ENCODE measurements at regions not wholly inside any gene's neighbourhood (a gene's known extent, or its start where the extent isn't known, plus 50 kb on each side); places are given as distances from the start of the nearest gene placed in this dataset.

DNA sequence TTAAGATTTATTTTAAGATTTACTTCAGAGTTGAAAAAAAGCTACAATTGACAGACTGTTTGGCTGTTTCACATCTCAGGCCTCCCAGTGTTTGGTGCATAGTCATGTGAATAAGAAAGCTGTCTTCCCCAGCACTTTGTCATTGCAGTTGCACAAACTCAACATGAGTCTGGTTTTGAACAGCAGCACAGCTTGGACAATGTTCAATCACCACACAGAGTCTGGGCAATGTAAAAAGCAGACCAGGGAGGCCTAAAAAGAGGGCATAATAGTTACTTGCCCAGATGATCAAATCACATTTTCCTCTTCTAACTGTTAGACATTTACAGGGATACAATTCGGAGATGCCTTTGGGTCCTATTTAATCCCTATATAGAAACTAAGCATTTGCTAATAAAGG, 1055.0 kb downstream of the RPA4 start:
- Histone ChIP-seq H3K4me1 (ENCODE audit: insufficient read depth) (no peaks in the 10 kb centered on the region), H3K4me3 (no peak overlapping the region), H3K36me3 (ENCODE audit: low read depth) (no peaks in the 10 kb centered on the region), H3K9ac (no peak overlapping the region), H4K20me1 (ENCODE audit: insufficient read depth) (no peaks in the 10 kb centered on the region), H3K27me3 (replicated peaks; ENCODE audit: insufficient read depth) (no peaks in the 10 kb centered on the region), H2AFZ (no peak overlapping the region), H3F3A (ENCODE audit: insufficient read depth) (no peaks in the 10 kb centered on the region), H3K9me2 (ENCODE audit: insufficient read depth) (no peaks in the 10 kb centered on the region), H3K27ac (no peak overlapping the region), H3K4me2 (ENCODE audit: unreplicated experiment) (no peak overlapping the region), H3K79me2 (ENCODE audit: insufficient read depth) (no peaks in the 10 kb centered on the region), H3K9me3 (ENCODE audit: low read depth) (no peaks in the 10 kb centered on the region)
- WGBS, 2 experiments (ENCODE audit: low coverage in 1 of 2, low lambda C conversion rate in 2 of 2, missing lambda C conversion rate in 2 of 2) = 0 to 8% methylated on average over 1 of the region's 1 CpG
- TF ChIP-seq EZH2phosphoT487 (IDR thresholded peaks at IDR 0.05; ENCODE audit: insufficient read depth, low read depth) = no peak
- no peak for TF ChIP-seq EZH2 (IDR thresholded peaks at IDR 0.05; ENCODE audit: insufficient read depth, poor library complexity, severe bottlenecking)
- DNase-seq = no peak
- in situ Hi-C loops (cut with MboI) = no loop called here

DNA sequence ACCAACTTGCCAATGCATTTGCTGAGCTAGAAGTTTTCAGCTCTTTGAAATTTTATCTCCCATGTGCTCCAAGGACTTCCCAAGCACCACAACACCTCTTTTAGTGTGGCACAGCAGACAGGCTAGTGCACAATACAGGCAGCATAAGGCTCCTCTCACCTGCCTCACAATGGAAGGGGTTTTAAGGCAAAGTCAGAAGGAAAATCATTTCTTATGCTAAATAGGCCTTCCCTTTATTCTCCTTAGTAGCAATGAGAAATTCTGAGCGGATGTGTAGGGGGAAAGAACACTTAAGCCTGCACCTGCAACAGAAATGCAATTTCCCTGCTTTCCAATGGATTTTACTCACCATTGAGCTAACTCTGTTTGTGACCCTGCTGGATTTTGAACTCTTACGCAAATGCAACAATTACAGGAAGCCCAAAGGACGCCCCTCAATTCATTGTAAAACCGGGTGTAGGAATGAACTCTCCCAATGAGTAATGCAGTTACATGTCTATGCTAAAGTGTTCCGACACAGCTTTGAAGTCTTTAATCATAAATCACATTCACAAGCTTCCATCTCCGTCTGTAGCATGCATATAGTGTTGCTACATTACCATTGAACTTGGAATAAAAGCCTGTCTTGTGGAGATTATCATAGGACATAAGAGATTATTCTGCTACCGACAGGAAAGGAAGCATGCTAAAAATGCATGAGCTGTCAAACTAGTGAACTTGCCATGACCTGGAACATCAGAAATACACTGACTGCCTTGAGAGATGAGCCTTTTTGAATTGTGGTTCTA, 1084.9 kb downstream of the RPA4 start:
- H4K20me1 ChIP-seq (ENCODE audit: insufficient read depth) = no peaks in the 10 kb centered on the region
- H3K79me2 ChIP-seq (ENCODE audit: insufficient read depth) = no peaks in the 10 kb centered on the region

DNA sequence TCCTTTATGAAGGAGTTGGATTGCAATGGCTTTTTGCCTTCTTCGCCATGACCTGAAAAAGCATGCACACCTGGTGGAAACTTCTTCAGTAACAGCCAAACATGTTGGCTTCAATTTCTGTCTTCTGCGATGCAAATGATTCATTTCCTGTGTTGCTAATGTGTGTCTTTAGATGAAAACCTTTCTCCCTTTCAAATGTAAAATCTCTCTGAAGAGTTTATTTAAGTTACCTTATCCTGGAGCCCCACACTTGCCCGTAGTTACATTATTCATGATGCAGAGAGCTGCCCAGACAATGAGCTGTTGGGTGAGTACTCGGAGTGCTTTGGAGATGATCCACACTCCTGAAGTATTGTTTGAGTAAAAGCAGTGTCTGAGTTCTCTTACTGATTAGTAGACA, 1100.9 kb downstream of the RPA4 start:
- Histone ChIP-seq H3K4me2 (ENCODE audit: unreplicated experiment) (no peak overlapping the region), H3K79me2 (ENCODE audit: insufficient read depth) (no peaks in the 10 kb centered on the region), H3K9ac (no peak overlapping the region), H3K4me3 (no peak overlapping the region), H3K36me3 (ENCODE audit: low read depth) (no peaks in the 10 kb centered on the region), H3K4me1 (ENCODE audit: insufficient read depth) (no peaks in the 10 kb centered on the region), H3F3A (ENCODE audit: insufficient read depth) (no peaks in the 10 kb centered on the region), H3K9me3 (ENCODE audit: low read depth) (no peaks in the 10 kb centered on the region), H3K27me3 (replicated peaks; ENCODE audit: insufficient read depth) (no peaks in the 10 kb centered on the region), H3K27ac (no peak overlapping the region), H3K9me2 (ENCODE audit: insufficient read depth) (no peaks in the 10 kb centered on the region), H2AFZ (no peak overlapping the region), H4K20me1 (ENCODE audit: insufficient read depth) (no peaks in the 10 kb centered on the region)
- in situ Hi-C loops (cut with MboI) = no loop called here
- 21 to 24% methylated on average over 4 of the region's 4 CpGs for WGBS, 2 experiments (ENCODE audit: low coverage in 1 of 2, low lambda C conversion rate in 2 of 2, missing lambda C conversion rate in 2 of 2)
- TF ChIP-seq EZH2 (IDR thresholded peaks at IDR 0.05; ENCODE audit: insufficient read depth, poor library complexity, severe bottlenecking) = no peak
- TF ChIP-seq EZH2phosphoT487 (IDR thresholded peaks at IDR 0.05; ENCODE audit: insufficient read depth, low read depth) = no peak
- DNase-seq = no peak

More for the DNA sequence above, 1084.9 kb downstream of the RPA4 start:
- H3K4me2 ChIP-seq (ENCODE audit: unreplicated experiment) = no peak overlapping the region
- in situ Hi-C loops (cut with MboI) = no loop called here
- no peaks in the 10 kb centered on the region for H3K9me2 ChIP-seq (ENCODE audit: insufficient read depth)
- H3F3A ChIP-seq (ENCODE audit: insufficient read depth) = no peaks in the 10 kb centered on the region
- TF ChIP-seq EZH2phosphoT487 (IDR thresholded peaks at IDR 0.05; ENCODE audit: insufficient read depth, low read depth) (no peak), EZH2 (IDR thresholded peaks at IDR 0.05; ENCODE audit: insufficient read depth, poor library complexity, severe bottlenecking) (no peak)
- 12% methylated on average over 7 of the region's 7 CpGs for WGBS, 2 experiments (ENCODE audit: low coverage in 1 of 2, low lambda C conversion rate in 2 of 2, missing lambda C conversion rate in 2 of 2)
- H2AFZ ChIP-seq = no peak overlapping the region
- H3K36me3 ChIP-seq (ENCODE audit: low read depth) = no peaks in the 10 kb centered on the region
- DNase-seq = no peak
- no peaks in the 10 kb centered on the region for H3K9me3 ChIP-seq (ENCODE audit: low read depth)
- H3K4me1 ChIP-seq (ENCODE audit: insufficient read depth) = no peaks in the 10 kb centered on the region
- H3K27ac ChIP-seq = no peak overlapping the region
- H3K9ac ChIP-seq = no peak overlapping the region
- no peaks in the 10 kb centered on the region for H3K27me3 ChIP-seq (replicated peaks; ENCODE audit: insufficient read depth)
- no peak overlapping the region for H3K4me3 ChIP-seq

DNA sequence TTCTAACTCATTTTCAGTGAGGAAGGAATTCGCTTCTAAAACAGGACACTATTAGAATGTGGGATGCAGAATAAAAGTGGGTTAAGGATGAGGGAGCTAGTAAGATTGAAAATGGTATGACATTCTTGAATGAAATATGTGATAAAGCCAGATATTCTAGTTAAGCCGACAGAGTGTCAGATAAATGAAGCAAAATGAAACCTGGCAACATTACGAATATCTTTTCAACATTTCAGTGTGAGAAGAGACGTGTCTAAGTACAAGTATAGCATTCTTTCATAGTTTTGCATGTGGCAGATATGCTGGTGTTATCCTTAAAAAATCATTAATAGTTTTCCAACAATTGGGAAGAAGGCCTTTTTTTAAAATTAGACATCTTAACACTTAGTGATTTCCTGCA, 1101.4 kb downstream of the RPA4 start:
- Histone ChIP-seq H3K4me1 (ENCODE audit: insufficient read depth) (no peaks in the 10 kb centered on the region), H3K9me3 (ENCODE audit: low read depth) (no peaks in the 10 kb centered on the region), H3K4me2 (ENCODE audit: unreplicated experiment) (no peak overlapping the region), H3K9ac (no peak overlapping the region), H3K79me2 (ENCODE audit: insufficient read depth) (no peaks in the 10 kb centered on the region), H4K20me1 (ENCODE audit: insufficient read depth) (no peaks in the 10 kb centered on the region), H2AFZ (no peak overlapping the region), H3K36me3 (ENCODE audit: low read depth) (no peaks in the 10 kb centered on the region), H3K27me3 (replicated peaks; ENCODE audit: insufficient read depth) (no peaks in the 10 kb centered on the region), H3F3A (ENCODE audit: insufficient read depth) (no peaks in the 10 kb centered on the region), H3K4me3 (no peak overlapping the region), H3K9me2 (ENCODE audit: insufficient read depth) (no peaks in the 10 kb centered on the region), H3K27ac (no peak overlapping the region)
- WGBS, 2 experiments (ENCODE audit: low coverage in 1 of 2, low lambda C conversion rate in 2 of 2, missing lambda C conversion rate in 2 of 2) = 11 to 15% methylated on average over 4 of the region's 4 CpGs
- TF ChIP-seq EZH2phosphoT487 (IDR thresholded peaks at IDR 0.05; ENCODE audit: insufficient read depth, low read depth) (no peak), EZH2 (IDR thresholded peaks at IDR 0.05; ENCODE audit: insufficient read depth, poor library complexity, severe bottlenecking) (no peak)
- in situ Hi-C loops (cut with MboI) = no loop called here
- no peak for DNase-seq

All from GM23248 (cell line).